ENCODE measurements at regions not wholly inside any gene's neighbourhood (a gene's known extent, or its start where the extent isn't known, plus 50 kb on each side); places are given as distances from the start of the nearest gene placed in this dataset.

- DNase-seq (ENCODE audit: low read depth in 1 of 2, low spot score in 1 of 2) = no peak
Measured at GRCh38 chr4:1543561-1543960, 137.3 kb upstream of the NKX1-1 start.

GRCh38 chr4:1542516-1543320 is 136.5 kb upstream of the NKX1-1 start:
- DNase-seq (ENCODE audit: low read depth in 1 of 2, low spot score in 1 of 2) = no peak

GRCh38 chr4:1542226-1542490 is 135.9 kb upstream of the NKX1-1 start:
- DNase-seq (ENCODE audit: low read depth in 1 of 2, low spot score in 1 of 2) = no peak

- no peak for DNase-seq (ENCODE audit: low read depth in 1 of 2, low spot score in 1 of 2)
Measured at GRCh38 chr4:1541449-1542225, 135.4 kb upstream of the NKX1-1 start.

- DNase-seq (ENCODE audit: low read depth in 1 of 2, low spot score in 1 of 2) = no peak
Measured at GRCh38 chr4:1540601-1541375, 134.5 kb upstream of the NKX1-1 start.

- DNase-seq (ENCODE audit: low read depth in 1 of 2, low spot score in 1 of 2) = no peak
Measured at GRCh38 chr4:1539859-1540600, 133.8 kb upstream of the NKX1-1 start.

- DNase-seq (ENCODE audit: low read depth in 1 of 2, low spot score in 1 of 2) = no peak
Measured at GRCh38 chr4:1538941-1539772, 132.9 kb upstream of the NKX1-1 start.

- DNase-seq (ENCODE audit: low read depth in 1 of 2, low spot score in 1 of 2) = no peak
Measured at GRCh38 chr4:1538096-1538410, 131.8 kb upstream of the NKX1-1 start.

GRCh38 chr4:1537410-1538095 is 131.3 kb upstream of the NKX1-1 start:
- DNase-seq (ENCODE audit: low read depth in 1 of 2, low spot score in 1 of 2) = no peak

GRCh38 chr4:1536579-1537409 is 130.6 kb upstream of the NKX1-1 start:
- no peak for DNase-seq (ENCODE audit: low read depth in 1 of 2, low spot score in 1 of 2)

GRCh38 chr4:1535926-1536578 is 129.8 kb upstream of the NKX1-1 start:
- DNase-seq (ENCODE audit: low read depth in 1 of 2, low spot score in 1 of 2) = no peak

GRCh38 chr4:1534876-1535526 is 128.8 kb upstream of the NKX1-1 start:
- no peak for DNase-seq (ENCODE audit: low read depth in 1 of 2, low spot score in 1 of 2)

- DNase-seq (ENCODE audit: low read depth in 1 of 2, low spot score in 1 of 2) = no peak
Measured at GRCh38 chr4:1534095-1534872, 128.0 kb upstream of the NKX1-1 start.

GRCh38 chr4:1533501-1534064 is 127.3 kb upstream of the NKX1-1 start:
- DNase-seq (ENCODE audit: low read depth in 1 of 2, low spot score in 1 of 2) = no peak

GRCh38 chr4:1532549-1533395 is 126.5 kb upstream of the NKX1-1 start:
- DNase-seq (ENCODE audit: low read depth in 1 of 2, low spot score in 1 of 2) = no peak

Data from stimulated activated CD4-positive, alpha-beta T cell treated with anti-CD3 and anti-CD28 coated beads, Interleukin-15, amount 100 ng/mL, for 1 hour (primary cell).